GM21723 (cell line): ENCODE measurements at regions not wholly inside any gene's neighbourhood (a gene's known extent, or its start where the extent isn't known, plus 50 kb on each side); places are given as distances from the start of the nearest gene placed in this dataset.

Experiments
- ATAC-seq: cut with Tn5 transposase; IDR thresholded peaks from one replicate; pipeline ENCODE4 v1.9.1; 2021; ENCODE audit warnings: mild to moderate bottlenecking, moderate library complexity; ENCODE audit not compliant: unreplicated experiment

DNA sequence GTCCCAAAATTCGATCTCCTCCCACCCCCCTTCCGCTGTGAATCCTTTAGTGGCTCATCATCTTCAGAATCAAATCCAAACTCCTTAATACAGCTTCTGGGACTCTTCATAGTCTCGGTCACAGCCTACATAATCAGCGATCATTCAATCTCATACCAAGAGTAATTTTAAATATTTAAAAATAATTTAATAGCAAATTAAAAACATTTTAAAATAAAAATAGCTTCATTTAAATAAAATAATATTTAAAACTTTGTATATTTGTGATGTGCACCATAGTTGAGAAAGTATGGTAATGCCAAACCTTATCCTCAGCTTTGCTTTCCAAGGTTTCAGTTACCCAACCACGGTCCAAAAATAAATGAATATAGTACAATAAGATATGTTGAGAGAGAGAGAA lies 70.0 kb upstream of the NR3C1 start:
- ATAC-seq: no peak

DNA sequence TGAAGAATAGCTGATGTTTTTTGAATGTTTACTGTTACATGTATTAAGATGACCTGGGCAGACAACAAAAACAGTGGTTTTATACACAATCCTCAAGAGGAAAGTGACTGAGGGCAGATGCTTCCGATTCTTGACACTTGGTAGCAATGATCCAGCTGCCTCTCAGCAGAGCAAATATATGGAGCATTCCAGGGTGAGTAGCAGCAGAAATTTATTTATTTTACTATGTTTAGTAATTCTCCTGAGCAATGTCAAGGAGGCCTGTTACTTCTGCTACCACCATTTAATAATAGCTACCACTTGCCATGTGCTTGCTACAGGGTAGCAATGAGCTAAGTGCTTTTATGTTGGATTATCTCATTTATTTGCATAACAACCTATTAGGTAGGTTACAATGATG lies 69.1 kb upstream of the NR3C1 start:
- no peak for ATAC-seq

DNA sequence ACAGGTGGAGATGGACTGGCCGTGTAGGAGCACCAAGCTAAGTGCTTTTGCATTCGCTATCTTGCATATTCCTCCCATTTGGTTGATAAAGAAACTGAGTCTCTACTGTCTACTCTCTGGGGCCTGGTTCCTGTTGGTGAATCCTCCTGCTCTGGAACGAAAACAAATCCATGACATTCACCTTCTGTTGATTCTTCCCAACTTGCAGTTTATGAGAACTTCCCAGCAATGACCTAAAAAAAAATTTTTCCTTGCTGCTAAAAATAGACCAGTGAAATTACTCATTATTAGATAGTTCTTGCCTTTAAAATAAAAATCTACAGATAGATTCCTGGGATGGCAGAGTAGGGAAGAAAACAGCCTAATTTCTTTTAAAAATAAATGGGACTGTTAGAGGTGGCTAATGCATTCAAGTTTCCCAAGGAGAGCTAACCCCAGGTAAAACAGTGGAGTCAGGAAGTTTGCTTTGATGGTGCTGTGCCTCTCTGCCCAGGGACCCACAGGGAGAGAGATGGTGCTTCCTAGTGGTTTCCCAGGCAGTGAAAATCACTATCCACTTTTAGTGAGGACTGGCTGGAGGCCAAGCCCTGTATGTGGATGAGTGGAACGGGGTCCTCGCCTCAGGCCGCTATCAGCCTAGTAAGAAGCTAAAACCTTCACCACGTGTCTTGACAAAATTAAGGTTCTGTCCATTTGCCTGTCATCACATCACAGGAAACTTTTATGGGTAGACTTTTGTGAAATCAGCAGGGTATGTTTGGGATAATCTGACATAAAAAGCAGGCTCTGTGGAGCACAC lies 68.4 kb upstream of the NR3C1 start:
- ATAC-seq: no peak

DNA sequence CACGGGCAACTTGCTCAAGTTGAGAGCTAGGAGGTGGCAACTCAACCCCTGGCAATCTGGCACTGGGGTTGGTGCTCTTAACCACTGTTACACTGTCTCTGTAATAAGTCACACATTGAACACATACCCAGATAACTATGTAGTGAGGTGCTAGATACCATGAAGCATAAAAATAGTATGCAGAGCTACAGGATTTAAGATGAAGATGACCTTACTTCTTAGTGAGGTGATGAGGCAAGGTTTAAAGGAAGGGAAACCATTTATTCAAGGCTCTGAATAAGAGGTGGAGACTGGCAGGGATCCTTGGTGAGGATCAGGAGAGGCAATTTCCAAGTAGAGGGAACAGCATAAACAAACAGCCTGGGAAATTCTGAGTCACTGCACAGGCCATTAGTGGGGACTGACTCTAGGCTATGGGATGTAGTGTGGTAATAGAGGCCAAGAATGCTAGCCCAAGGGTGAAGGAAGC lies 67.6 kb upstream of the NR3C1 start:
- no peak for ATAC-seq

DNA sequence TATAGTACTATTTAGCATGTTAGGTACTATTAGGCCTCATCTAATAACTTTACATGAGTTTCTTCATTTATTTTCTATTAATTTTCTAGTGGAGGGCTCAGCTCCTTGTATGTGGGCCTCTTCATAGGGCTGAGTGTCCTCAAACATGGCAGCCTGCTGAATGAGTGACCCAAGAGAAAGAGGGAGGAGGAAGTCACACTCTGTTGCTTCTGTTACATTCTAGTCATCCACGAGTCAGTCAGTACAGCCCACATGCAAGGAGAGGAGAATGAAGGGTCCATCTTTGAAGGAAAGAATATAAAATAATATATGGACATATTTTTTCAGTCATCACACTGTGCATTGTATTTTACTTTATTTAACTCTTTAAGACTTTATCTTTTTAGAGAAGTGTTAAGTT lies 66.6 kb upstream of the NR3C1 start:
- ATAC-seq: no peak

DNA sequence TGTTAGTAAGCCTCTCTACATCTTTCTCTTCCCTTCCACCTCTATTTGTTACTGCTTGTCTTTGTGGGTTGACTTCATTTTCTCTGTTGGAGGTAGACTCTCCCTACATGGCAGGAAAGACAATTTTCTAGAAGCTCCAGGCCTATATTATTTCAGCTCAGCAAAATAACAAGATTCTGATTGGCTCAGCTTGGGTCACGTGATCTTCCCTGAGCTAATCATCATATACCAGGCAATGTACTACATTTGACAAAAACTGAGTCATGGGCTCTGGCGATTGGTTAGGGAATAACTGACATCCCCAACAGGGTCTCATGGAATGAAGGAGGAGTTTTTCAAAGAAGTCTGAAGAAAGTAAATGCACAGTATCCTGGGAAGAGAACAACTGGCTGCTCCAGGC lies 65.6 kb upstream of the NR3C1 start:
- no peak for ATAC-seq

DNA sequence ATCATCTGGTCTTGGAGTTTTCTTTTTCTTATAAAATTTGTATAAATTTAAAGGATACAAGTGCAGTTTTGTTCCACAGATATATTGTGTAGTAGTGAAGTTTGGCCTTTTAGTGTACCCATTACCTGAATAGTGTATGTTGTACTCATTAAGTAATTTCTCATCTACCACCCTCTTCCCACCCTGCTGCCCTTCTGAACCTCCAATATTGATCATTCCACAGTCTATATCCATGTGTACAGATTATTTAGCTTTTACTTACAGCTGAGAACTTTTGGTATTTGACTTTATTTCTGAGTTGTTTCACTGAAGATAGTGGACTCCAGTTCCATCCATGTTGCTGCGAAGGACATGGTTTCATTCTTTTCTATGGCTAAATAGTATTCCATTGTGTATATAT lies 63.1 kb upstream of the NR3C1 start:
- ATAC-seq: no peak

DNA sequence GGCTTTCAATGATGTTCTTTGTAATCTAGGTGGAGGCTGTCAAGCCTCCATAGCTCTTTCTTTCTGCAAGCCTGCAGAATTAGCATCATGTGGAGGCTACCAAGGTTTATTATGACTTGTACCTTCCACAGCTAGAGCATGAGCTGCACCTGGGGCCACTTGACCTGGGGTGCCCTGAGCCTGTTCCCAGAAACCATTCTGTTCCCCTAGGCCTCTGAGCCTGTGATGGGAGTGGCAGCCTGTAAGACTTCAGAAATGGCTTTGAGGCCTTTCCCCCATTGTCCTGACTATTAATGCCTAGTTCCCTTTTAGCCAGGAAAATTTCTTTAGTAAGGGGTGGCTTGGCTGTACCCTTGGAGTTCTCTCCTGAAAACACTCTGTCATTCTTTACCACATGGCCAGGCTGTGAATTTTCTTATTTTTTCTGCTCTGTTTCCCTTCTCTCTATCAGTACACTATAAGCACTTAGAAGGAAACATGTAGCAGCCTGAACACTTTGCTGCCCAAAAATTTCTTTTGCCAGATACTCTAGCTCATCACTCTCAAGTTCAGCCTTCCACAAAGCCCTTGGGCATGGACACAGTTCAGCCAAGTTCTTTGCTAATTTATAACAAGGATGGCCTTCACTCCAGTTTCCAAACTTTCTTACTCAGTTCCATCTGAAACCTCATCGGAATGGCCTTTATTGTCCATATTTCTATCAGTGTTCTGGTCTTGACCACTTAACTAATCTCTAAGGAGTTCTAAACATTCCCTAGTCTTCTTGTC lies 61.4 kb upstream of the NR3C1 start:
- ATAC-seq: no peak

DNA sequence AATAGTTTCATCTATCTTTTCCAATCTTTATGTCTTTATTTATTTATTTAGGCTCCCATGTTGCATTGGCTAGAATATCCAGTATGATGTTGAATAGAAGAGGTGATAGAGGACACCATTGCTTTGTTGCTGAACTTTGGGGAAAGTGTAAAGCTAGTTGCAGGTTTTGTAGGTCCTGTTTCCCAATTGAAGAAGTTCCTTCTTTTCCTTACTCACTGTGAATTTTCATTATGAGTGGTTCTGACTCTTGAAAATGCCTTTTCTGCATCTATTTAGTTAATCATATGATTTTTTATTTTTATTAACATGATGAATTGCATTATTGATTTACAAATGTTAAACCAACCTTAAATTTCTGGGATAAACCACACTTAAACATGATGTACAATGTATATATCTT lies 58.9 kb upstream of the NR3C1 start:
- ATAC-seq: no peak

DNA sequence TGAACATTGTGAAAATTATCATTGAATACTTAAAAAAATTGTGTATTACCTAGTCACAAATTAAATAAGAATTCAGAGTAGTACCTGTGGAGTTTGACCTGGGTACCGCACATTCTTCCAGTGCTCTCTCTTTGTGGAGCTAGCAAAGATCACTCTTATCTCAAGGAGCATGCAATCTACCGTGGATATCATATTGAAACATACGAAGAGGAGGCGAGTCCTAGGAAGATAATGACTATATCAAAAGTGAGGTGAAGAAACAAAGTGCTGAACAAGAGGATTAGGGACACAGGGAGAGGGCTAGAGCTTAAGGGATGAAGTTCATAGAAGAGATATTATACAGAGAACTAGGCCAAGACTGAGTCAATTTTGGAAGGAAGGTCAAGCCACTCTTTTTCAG lies 55.9 kb upstream of the NR3C1 start:
- ATAC-seq: no peak

DNA sequence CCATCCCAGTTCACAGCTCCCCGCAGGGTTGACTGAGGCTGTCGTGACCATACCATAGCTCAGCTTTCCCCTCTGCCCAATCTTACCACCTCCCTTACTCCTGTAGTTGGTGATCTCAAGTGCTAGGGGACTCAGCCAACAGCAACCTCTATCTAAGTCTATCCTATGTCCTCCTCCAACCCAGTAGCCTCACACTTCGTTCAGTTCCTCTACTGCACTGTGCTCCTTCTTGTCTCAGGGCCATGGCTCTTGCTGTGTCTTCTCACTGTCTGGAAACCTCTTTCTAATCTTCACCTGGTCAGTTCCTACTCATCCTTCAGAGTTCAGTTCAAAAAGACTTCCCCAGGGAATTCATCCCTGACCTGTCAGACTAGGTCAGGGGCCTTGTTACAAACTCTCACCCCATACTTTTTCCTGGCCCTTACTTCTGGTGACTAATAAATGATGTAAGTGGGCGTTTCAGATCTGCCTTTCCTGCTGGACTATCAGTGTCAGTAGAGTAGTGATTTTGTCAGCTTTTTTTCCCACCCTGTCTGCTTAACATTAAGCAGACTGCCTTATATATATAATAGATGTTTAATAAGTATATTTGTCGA lies 53.6 kb upstream of the NR3C1 start:
- ATAC-seq: no peak

DNA sequence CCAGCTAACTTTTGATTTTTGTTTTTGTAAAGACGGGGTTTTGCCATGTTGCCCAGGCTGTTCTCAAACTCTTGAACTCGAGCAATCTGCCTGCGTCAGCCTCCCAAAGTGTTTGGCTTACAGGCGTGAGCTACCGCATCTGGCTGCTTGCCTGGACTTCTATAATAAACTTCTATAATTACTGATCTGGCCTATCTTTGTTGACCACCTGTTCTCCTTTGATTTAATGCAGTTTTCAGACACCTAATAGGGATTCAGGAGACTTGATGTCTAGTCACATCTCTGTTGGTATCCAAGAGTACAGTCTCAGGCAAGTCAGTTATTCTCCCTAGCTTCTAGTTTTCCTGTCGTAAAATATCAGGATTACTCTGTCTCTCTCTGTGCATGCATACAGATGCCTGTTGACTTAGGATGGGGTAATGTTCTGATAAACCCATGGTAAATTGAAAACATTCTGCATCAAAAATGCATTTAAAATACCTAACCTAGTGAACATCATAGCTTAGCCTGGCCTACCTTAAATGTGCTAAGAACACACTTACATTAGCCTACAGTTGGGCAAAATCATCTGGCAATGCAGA lies 51.5 kb upstream of the NR3C1 start:
- no peak for ATAC-seq

DNA sequence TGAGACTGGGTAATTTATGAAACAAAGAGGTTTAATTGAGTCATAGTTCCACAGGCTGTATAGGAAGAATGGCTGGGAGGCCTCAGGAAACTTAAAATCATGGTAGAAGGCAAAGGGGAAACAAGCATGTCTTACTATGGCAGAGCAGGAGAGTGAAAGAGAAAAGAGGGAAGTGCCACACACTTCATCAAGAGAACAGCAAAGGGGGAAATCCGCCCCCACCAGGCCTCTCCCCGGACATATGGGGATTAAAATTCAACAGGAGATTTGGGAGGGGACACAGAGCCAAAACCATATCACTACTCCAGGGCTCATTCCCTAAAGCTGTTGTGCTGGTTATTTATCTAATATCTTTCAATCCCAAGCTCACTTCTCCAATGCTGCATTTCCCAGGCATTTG lies 50.2 kb upstream of the NR3C1 start:
- ATAC-seq: no peak
